MCF 10A (cell line): ENCODE measurements at regions not wholly inside any gene's neighbourhood (a gene's known extent, or its start where the extent isn't known, plus 50 kb on each side); places are given as distances from the start of the nearest gene placed in this dataset.

Experiments used
- BruUV-seq: library from RNA; stranded (reverse); fragments of 400-500 nt; replicated peaks from 2 replicates; lab custom pipeline; 2021; lab: Mats Ljungman, UMichigan
- CTCF ChIA-PET: fragments of 300-600 bp; sonication (Branson Sonifier 250); formaldehyde crosslinking; extraction: SDS; loops from one replicate; lab custom pipeline; 2021; ENCODE audit warnings: antibody characterized with exemption, inconsistent platforms; lab: Yijun Ruan, JAX
- POLR2A ChIA-PET: fragments of 300-600, 350-650 bp; sonication (Branson Sonifier 250); formaldehyde crosslinking; extraction: SDS; loops from one replicate; lab custom pipeline; 2020; ENCODE audit warnings: antibody characterized with exemption, inconsistent platforms; lab: Yijun Ruan, JAX
- DNase-seq: peaks from one replicate; pipeline ENCODE4 v3.0.0-alpha.2; 2018; ENCODE audit not compliant: unreplicated experiment
- H3K27ac Mint-ChIP-seq: one replicate; pipeline ENCODE4 v1.8.0; 2022; ENCODE audit warnings: mild to moderate bottlenecking, low read depth, mixed read lengths; ENCODE audit not compliant: unreplicated experiment
- H3K27me3 Mint-ChIP-seq: one replicate; pipeline ENCODE4 v1.8.0; 2022; ENCODE audit warnings: mixed read lengths; ENCODE audit not compliant: insufficient read depth, unreplicated experiment
- H3K36me3 Mint-ChIP-seq: one replicate; pipeline ENCODE4 v1.8.0; 2022; ENCODE audit warnings: mild to moderate bottlenecking, moderate library complexity, mixed read lengths; ENCODE audit not compliant: insufficient read depth, unreplicated experiment
- H3K4me1 Mint-ChIP-seq: one replicate; pipeline ENCODE4 v1.8.0; 2022; ENCODE audit warnings: mixed read lengths; ENCODE audit not compliant: insufficient read depth, unreplicated experiment
- H3K4me3 Mint-ChIP-seq: one replicate; pipeline ENCODE4 v1.8.0; 2022; ENCODE audit warnings: mild to moderate bottlenecking, moderate library complexity, mixed read lengths; ENCODE audit not compliant: unreplicated experiment
- H3K9me3 Mint-ChIP-seq: one replicate; pipeline ENCODE4 v1.8.0; 2022; ENCODE audit warnings: mixed read lengths; ENCODE audit not compliant: unreplicated experiment
- CTCF ChIP-seq: fragments of 200-600 bp; IDR thresholded peaks from one replicate; pipeline ENCODE4 v1.8.0; 2022; ENCODE audit warnings: antibody characterized with exemption, mild to moderate bottlenecking; ENCODE audit not compliant: unreplicated experiment
- intact Hi-C: fragments of 100-400 bp; cut with micrococcal nuclease; formaldehyde crosslinking; loops from 2 replicates; pipeline ENCODE4 v1.14.1; 2022

- Mint-ChIP-seq H3K27ac (no peak overlapping the region), H3K27me3 (peaks cover 24% of the 10 kb centered on the region), H3K9me3 (no peaks in the 10 kb centered on the region), H3K4me1 (no peaks in the 10 kb centered on the region), H3K36me3 (no peaks in the 10 kb centered on the region), H3K4me3 (no peak overlapping the region)
- DNase-seq, result no peak
- POLR2A ChIA-PET, result no interaction called here
- intact Hi-C loops, result no loop called here
- no TSS peak for BruUV-seq
- no peak for TF ChIP-seq CTCF
- CTCF ChIA-PET, result no interaction called here
Measured at GRCh38 chr15:77772641-77773402, 140.1 kb upstream of the LINGO1 start.

- POLR2A ChIA-PET, result no interaction called here
- Mint-ChIP-seq H3K27ac (no peak overlapping the region), H3K27me3 (peaks cover 36% of the 10 kb centered on the region), H3K4me3 (no peak overlapping the region), H3K36me3 (no peaks in the 10 kb centered on the region), H3K9me3 (no peaks in the 10 kb centered on the region), H3K4me1 (no peaks in the 10 kb centered on the region)
- CTCF ChIA-PET, result no interaction called here
- TF ChIP-seq CTCF, result no peak
- intact Hi-C loops, result no loop called here
- BruUV-seq, result no TSS peak
- no peak for DNase-seq
Measured at GRCh38 chr15:77771616-77772015, 138.9 kb upstream of the LINGO1 start.

- H3K9me3 Mint-ChIP-seq, result no peaks in the 10 kb centered on the region
- H3K4me3 Mint-ChIP-seq, result no peak overlapping the region
- CTCF ChIA-PET, result no interaction called here
- intact Hi-C loops, result no loop called here
- no peaks in the 10 kb centered on the region for H3K36me3 Mint-ChIP-seq
- BruUV-seq, result no TSS peak
- no peaks in the 10 kb centered on the region for H3K4me1 Mint-ChIP-seq
- POLR2A ChIA-PET, result no interaction called here
- H3K27ac Mint-ChIP-seq, result no peak overlapping the region
- peaks cover 47% of the 10 kb centered on the region for H3K27me3 Mint-ChIP-seq
- DNase-seq, result no peak
- no peak for TF ChIP-seq CTCF
Measured at GRCh38 chr15:77769700-77770099, 137.0 kb upstream of the LINGO1 start.

GRCh38 chr15:77768521-77769078 is 135.9 kb upstream of the LINGO1 start:
- POLR2A ChIA-PET, result no interaction called here
- no peak for DNase-seq
- intact Hi-C loops, result no loop called here
- no peak overlapping the region for H3K4me3 Mint-ChIP-seq
- no peaks in the 10 kb centered on the region for H3K9me3 Mint-ChIP-seq
- TF ChIP-seq CTCF, result no peak
- H3K27me3 Mint-ChIP-seq, result peaks cover 58% of the 10 kb centered on the region
- H3K36me3 Mint-ChIP-seq, result no peaks in the 10 kb centered on the region
- H3K27ac Mint-ChIP-seq, result no peak overlapping the region
- CTCF ChIA-PET, result interaction anchor here (0.6 kb wide), 1 partner anchor 53 kb away, joined by 3 read pairs; no protein-coding TSS in a partner anchor
- BruUV-seq, result no TSS peak
- no peaks in the 10 kb centered on the region for H3K4me1 Mint-ChIP-seq
